Limb (tissue), 2 donors: ENCODE measurements at regions not wholly inside any gene's neighbourhood (a gene's known extent, or its start where the extent isn't known, plus 50 kb on each side); places are given as distances from the start of the nearest gene placed in this dataset.

Source experiments
- DNase-seq, 2 donors: peaks; one replicate each; pipeline ENCODE4 v3.0.0-alpha.2; 2016; ENCODE audit errors: extremely low spot score in 2 of 2

DNA sequence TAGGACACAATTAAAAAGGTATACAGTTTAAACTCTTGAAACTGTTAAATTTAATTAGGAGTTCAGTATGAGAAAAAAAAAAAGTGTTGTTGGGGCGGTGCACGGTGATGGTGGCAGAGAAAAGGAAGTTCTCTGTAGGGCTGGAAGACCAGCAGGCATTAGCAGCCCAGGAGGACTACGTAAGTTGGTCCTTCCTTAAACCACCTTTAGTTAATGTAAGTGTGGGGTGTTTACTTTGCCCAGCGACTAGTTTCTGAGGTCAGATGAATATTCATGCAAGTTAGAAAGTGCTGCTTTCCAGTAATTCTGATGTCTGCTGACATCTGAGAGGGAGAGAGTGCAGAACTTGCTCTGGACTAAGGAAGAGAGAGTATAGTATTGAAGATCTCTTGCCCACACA, 54.9 kb downstream of the NKX2-1 start:
- DNase-seq, result no peak

DNA sequence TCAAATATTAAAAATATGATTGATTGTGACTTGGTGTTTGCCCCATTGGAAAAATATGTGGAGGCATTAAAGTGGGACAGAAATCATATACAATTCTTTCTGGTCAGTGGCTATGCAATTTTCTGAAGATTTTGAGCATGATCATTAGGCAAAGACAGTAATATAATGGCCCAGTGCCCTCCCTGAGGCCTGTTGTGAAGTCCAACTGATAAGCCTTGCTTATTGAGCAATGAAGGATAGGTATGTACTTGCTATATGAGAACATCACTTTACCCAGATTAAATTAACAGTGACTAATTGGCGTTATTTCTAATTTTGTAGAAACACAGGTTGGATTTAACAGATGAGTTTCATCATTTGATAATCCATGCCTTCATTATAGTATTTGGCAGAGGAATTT, 57.1 kb downstream of the NKX2-1 start:
- DNase-seq, result no peak

DNA sequence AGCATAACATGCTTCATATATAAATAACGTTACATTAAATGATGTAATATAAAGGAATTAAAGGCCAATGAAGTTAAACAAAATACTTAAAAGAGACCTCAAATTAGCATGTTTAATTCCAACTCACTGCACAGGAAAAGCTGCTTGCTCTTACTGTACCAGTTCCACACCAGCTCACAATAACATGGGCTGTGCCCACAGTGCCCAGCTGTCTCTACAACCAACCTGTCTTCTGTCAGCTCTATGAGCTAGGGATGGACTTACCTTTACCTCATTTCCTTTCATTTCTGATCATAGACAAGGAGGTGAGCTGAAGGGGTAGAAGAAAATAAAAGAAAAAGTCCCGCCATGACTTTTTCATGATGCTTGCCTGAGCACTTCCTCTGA, 64.8 kb downstream of the NKX2-1 start:
- no peak for DNase-seq

DNA sequence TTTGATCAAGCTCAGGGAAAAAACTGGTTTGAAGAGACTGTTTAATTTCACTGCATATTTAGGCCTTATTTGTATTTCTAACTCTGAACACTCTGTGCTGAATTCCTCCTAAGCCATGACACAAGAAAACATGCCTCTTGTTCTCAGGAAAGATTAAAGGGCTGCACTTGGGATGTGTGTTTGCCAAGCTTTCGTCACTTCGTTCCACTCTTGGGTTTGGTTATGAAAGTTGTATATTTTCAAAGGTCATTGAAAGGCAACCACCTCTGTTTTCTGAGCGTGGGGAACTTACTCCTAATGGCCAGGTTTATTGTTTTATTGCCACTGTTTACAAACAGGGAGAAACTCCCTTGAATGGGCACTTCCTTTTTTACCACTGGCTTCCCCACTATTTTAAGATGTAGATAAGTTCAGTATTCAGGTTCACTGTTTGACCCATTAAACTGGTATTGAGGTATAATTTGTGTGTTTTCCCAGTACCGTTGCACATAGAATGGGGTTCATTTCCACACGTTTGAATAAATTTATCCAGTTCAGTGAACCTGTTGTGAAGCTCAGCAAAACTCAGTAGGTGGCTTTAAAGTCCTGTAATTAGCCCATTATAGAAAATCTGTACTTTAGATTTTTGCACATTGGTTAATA, 65.3 kb downstream of the NKX2-1 start:
- no peak for DNase-seq

DNA sequence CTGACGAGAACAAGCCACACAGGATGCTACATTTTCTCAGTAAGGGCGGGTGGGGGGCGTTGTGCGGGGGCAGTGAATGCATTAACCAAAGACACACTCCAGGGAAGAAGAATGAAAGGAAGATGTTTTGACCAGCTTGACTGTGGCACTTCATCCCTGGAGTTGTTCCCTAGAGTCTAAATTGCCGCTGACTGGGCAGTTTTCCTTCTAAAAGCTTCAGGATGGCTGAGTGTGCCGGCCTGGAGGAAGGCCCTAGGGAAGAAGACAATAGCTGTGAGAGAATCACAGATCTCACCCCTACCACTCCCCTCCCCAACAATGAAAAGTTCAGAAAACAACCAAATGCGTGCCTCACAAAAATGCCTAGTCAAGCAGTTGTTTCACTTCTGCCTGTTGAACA, 67.2 kb downstream of the NKX2-1 start:
- DNase-seq, result no peak

DNA sequence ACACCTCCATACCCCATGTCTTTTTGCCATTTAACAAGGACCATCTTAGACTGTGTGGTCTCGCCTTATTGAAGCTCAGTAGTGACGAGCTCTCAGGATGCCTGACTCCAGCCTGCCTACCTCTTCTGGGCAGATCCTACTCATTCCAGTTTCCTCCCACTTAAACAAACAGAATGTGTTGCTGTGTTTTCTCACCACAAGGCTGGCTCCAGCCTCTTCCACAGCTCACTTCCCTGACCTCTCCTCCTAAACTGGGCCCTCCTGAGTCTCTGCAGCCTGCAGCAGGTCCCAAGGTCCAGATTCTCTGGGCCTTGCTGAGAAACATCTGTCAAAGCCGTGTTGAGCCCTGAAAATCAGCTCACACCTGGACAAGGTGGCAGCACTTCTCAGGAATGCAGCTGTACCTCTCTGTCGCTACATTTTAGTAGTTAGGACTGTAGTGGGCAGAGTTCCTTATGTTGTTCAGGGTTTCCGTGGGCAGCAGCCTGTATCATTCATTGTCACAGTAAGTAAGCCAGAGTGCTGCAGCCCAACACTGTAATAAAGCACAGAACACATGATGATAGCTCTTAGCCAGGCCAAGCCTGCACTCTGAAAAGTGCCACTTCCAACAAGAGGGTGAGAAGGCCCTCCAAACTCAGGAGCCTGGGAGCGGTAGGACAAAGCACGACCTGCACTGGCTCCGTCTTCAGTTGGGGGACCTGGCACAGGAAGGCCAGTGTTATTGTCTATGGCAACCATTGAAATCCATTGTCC, 68.5 kb downstream of the NKX2-1 start:
- DNase-seq, result no peak

DNA sequence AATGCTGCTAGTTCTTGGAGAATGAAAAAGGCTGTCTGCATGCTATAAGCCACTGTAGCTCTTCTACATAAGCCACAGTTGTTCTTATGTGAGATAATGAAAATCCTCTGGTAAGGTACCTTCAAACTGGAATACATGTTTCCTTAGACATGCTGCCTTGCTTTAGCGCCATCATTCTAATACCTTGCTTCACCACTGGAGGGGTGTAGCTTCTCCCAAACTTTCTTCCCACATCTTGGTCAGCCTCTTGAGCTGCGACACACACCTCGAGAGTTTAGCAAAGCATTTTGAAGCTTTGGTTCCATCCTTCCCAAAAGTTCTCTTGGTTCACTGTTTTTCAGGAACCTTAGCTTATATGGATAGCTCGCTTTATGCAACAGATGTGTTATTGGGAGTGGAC, 69.5 kb downstream of the NKX2-1 start:
- DNase-seq, result no peak

DNA sequence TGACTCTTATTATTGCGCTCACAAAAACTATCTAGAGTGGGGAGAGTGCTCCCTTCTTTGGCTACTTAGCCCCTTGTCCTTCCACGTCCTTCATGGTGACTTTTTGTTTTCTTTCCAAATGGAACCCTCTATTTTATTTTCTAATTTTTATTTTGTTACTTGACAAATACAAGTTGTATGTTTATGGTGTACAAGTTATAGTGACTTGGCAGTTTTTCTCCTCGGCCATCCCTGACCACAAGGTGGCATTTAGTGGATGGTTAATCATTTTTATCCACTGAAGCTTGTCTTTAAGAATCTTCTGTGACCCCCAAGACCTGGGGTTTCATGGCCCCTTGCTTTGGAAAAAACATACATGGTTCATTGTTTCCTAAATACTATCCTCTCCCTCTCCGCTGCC, 70.1 kb downstream of the NKX2-1 start:
- DNase-seq, result no peak

DNA sequence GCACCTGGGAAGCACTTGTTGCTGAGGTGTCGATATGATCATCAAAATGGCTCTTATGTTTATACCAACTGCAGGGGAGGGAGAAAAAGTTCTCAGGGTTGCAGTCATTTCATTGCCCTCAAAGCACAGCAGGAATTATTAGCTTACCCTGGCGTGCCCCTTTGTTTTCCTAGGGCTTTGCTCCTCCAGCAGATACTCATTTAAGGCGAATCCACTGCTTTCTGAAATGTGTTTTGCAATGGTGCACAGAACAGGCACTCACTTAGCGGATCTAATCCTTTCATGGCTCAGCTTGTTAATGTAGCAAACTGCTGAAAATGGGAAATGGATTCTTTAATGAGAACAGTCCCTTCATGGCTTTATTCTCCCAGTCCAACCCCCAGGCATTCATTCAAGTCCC, 76.7 kb downstream of the NKX2-1 start:
- no peak for DNase-seq

DNA sequence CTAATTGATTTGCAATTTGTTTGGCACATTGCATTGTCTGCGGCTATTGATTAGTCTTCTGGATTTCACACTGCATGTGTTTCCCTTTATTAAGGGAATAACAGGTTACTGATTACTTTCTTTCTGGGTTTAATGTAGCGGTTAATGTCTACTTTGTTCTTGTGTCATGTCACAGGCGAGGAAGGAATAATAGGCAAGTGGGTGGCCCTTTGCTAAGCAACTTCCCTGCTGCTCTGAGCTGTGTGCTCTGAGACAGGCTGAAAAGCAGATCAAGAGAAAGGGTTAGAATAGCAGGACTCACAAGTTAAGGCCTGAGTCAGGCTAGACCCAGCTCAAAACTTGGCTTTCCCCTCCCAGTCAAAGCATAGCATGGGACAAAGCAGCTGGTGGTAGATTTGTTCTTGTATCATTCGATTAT, 77.2 kb downstream of the NKX2-1 start:
- DNase-seq, result no peak

DNA sequence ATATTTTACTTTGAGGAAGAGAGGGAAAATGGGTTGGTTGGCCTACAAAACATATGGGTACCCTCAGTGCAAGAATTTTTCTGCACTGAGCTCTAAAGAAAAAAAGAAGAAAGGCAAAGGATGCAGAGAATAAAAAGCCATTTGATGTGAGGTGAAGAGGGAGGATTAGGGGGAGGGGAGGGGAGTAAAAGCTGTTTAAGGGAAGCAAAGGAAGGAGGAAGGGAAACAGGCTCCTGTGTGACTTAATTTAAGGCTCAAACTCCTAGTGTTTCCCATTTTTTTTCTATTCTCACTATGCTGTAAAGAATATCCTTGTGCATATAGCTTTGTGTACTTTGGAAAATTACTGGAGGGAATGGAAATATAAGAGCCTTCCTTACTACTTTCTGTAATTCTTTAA, 78.7 kb downstream of the NKX2-1 start:
- DNase-seq, result no peak

DNA sequence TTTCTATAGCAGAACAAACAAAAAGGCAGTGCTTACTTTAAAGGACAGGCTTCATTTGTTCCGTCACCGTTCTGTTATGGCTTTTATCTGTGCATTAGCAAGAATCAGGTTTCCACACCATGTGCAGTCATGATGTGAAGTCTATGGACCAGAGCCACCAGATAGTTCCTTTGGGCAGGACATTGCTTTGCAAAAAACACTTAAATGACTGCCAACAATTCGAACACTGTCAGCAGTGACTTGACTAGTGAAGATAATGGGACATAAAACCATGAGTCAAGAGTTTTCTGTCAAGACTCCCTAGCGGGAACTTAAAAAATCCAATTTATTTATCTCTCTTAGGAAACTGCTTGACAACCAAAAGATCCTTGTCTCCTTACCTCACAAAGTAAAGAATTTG, 80.3 kb downstream of the NKX2-1 start:
- no peak for DNase-seq

DNA sequence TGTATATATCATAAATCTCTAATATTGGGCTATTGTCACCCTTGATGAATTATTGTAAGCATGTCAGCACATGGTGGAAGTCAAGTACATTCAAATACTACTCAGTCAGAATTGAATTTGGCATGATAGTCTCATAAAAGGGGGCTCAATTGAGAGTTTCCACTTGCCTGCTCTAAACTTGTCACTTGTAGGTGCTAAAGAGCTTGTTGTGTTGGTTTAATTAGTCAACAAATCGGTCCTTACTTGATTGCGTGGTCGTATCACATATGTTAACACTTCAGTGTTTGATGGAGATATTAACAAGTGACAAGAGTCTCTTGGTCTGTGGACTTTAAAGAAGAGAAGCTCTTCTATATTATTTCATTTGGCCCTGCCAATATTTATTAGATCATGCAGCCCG, 81.1 kb downstream of the NKX2-1 start:
- no peak for DNase-seq

DNA sequence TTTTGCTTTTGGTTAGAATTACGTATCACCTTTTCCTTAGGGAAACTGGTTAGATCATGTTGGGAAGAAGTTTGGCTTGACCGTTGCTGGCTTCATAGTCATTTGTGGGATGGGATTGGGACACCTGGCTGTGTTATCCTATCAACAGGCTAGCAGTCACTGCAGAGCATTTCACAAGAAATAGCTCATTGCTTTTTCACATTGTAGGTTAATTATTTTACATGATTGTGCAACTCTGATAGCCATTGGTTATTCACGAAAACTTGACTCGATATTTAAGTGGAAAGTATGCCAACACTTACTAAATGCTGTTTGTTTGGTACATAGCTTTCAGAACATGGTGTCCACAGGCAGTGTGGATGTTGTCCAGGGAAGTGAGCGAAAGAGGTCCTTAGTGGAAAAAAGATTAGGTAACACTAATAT, 89.4 kb downstream of the NKX2-1 start:
- no peak for DNase-seq

DNA sequence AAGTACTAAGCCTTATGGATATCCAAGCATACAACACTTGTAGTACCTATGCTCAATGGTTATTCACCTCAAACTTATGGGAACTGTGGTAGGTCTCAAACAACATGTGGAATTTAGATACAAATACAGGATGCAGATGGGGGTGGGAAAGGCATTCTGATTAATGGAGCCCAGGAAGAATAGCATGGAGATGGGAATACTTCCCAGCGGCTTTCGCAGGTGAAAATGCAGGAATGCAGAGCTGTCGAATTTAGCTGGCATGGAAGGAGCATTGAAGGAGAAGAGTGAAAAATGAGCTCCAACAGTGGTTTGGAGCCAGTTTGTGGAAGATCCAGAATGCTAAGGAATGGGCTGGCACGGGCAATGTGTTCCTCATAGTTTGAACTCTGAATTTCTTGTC, 89.9 kb downstream of the NKX2-1 start:
- DNase-seq, result no peak

DNA sequence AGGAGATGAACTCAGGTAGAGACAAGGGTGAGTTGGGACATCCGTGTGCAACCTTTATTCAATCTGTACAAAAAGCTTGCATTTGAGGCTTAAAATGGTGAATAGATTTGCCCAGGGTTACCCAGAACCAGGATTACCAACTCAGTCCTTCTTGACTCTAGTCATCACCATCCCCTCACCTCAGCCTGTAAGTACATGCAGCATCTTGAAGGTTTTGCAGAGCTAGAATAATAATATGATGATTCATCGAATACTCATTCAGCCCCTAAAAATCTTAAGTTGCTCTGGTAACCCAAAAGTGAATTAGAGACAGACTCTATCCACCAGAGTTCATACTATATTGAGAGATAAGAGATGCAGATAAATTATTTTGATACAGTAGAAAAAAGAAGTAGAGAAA, 90.3 kb downstream of the NKX2-1 start:
- no peak for DNase-seq

DNA sequence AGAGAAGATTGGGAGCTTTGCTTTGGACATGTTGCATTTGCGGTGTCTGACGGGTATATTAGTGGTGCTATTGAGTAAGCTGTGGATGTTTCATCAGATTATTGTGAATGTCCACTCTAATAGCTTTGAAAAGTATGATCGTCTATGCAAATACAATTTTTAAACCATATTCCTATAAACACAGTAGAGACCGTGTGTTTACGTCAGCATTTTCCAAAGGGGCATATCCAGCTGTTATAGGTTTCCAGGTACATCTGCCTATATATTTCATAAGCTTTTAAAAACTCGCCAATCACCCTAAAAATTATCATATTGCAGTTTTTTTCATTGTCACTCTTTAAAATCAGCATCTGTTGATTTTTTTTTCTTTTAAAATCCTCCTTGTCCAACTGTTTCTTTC, 91.7 kb downstream of the NKX2-1 start:
- no peak for DNase-seq

DNA sequence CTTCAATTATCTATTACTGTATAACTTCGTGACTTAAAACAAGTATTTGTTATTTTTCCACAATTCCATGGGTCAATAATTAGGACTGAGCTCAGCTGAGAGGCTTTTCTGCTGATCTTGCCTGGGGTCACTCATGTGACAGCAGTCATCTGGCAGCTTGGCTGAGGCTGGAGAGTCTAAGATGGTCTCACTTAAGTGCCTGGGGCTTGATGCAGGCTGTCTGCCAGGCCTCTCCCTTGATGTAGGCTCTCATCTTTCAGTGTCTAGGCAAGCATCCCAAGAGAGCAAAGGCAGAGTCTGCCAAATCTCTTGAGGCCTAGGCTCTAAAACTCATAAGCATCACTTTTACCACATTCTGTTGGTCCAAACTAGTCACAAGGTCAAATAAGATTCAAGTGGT, 93.2 kb downstream of the NKX2-1 start:
- no peak for DNase-seq

DNA sequence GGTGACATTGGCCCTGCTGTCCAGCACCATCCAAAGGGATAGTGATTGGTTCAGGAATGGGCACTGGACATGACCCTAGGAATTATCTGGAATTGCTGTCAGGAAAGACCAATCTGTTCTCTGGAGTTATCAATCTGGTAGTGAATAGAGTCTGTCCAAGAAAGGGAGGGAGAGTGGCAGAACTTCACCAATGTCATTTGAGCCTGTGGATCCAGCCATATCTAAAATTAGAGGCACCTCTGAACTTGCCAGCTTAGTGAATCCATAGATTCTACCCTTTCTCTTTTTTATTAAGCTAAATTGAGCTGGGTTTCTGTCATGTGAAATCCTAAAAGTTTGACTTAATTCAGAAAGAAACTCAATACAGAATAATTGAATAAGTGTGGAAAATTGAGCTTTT, 93.9 kb downstream of the NKX2-1 start:
- no peak for DNase-seq

DNA sequence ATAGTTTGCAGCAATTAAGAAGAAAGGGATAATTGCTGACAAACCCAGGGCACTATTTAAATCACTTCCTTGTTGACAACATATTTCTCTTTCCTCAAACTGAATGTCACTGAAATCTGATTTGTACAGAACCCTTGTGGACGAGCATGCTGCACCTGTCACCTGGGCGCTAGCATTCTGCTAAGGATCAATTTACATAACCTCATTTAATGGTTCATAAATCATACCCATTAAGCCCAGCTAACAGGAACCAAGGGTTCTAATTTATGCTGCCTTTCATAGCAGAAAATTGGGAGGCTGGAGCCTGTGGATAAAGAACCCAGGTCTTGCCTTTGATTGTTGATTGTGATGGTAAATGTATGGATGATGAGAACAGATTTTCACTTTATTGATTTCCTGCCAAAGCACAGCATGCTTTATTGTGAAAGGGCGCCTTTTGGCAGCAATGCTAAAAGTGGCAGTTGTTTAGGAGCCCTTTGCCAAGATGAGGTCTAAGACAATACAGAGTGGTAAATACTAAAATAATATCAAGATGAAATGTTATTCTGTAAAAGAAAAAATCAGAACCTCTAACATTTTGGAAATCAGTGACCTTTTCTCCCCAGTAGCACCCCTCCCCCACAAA, 95.4 kb downstream of the NKX2-1 start:
- DNase-seq, result no peak

DNA sequence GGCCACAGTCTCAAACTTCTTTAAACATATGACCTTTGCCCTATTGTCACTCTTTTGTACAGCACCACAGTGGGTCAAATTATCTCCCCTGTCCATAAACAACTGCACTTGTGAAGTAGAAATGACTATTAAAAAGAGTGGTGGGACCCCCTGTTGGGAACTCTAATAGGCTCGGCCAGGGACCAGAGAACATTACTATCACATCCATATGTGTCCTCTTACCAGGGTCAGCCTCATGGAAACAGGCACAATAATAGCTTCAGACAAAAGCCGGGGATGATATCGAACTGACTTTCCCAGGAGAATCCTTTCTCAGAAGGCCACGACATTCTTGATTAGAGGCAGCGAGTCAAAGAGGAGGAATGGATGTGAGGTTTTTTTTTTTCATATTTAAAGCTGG, 96.6 kb downstream of the NKX2-1 start:
- no peak for DNase-seq

DNA sequence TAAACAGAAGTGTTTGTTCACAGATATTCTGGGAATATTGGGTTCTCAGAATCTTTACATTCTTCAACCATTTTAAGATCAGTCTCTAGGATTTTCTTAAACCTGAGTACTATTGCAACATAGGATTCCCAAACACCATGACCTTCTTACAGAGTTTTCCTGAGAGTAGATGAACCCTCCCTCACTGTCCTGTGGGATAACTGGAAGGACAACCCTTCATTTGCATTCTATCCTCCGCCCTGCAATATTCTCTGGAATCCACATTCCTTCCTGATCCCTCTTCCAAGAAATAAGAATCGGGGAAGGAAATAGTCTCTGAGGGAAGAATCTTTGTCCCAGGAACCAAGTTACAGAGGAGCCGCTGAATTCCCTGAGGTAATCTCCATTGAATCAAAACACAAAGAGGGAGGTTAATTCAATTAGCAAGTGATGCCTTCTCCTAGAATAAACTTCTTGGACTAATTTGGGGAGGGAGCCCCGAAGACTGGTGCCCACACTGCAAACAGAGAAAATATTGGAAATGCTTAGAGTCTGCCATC, 99.8 kb upstream of the MBIP start:
- no peak for DNase-seq

DNA sequence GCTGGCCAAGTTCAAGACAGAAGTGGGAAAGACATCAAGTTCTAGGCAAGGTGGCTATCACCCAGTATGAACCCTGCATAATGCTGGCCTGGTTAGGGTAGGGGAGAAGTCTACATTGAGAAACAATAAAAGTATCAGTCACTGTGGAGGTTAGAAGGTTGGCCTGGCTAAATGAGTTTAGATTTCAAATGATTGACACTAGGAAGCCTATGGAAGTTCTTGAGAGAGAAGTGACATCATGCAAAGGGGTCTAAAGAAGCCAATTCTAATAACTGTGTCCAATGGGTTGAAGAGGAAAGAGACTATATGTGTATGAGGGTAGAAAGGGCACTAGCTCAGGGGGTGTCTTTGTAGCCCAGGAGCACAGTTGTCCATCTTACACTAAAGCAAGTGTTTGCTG, 98.5 kb upstream of the MBIP start:
- no peak for DNase-seq
